Neuronal stem cell (in vitro differentiated cells): ENCODE measurements at regions not wholly inside any gene's neighbourhood (a gene's known extent, or its start where the extent isn't known, plus 50 kb on each side); places are given as distances from the start of the nearest gene placed in this dataset.

Experiments used
- DNase-seq: peaks from one replicate; pipeline ENCODE4 v3.0.0-alpha.2; 2013; ENCODE audit warnings: low spot score
- H2AFZ ChIP-seq: one replicate; pipeline ENCODE4 v1.6.1; 2013; ENCODE audit warnings: mild to moderate bottlenecking, low read length, inconsistent platforms
- H2AK5ac ChIP-seq: 2 replicates; pipeline ENCODE4 v1.6.1; 2013; ENCODE audit warnings: low read depth, mild to moderate bottlenecking, inconsistent platforms, low read length, moderate library complexity, mixed read lengths
- H2BK120ac ChIP-seq: 2 replicates; pipeline ENCODE4 v1.6.1; 2013; ENCODE audit warnings: low read depth, mild to moderate bottlenecking, inconsistent platforms, low read length, moderate library complexity, mixed read lengths
- H2BK12ac ChIP-seq: one replicate; pipeline ENCODE4 v1.6.1; 2013; ENCODE audit warnings: low read length, inconsistent platforms
- H2BK15ac ChIP-seq: 2 replicates; pipeline ENCODE4 v1.6.1; 2013; ENCODE audit warnings: mild to moderate bottlenecking, low read length, inconsistent platforms, mixed read lengths
- H2BK5ac ChIP-seq: one replicate; pipeline ENCODE4 v1.6.1; 2013; ENCODE audit warnings: inconsistent platforms, mild to moderate bottlenecking, low read length, moderate library complexity
- H3K14ac ChIP-seq: one replicate; pipeline ENCODE4 v1.6.1; 2013; ENCODE audit warnings: low read length, inconsistent platforms
- H3K18ac ChIP-seq: 2 replicates; pipeline ENCODE4 v1.6.1; 2013; ENCODE audit warnings: low read length, inconsistent platforms
- H3K23ac ChIP-seq: 2 replicates; pipeline ENCODE4 v1.6.1; 2013; ENCODE audit warnings: low read depth, mild to moderate bottlenecking, mixed read lengths, low read length, inconsistent platforms; ENCODE audit not compliant: poor library complexity
- H3K27ac ChIP-seq: replicated peaks from 3 replicates; pipeline ENCODE4 v1.5.1; 2013; ENCODE audit warnings: low read length, inconsistent platforms
- H3K27me3 ChIP-seq, 3 experiments: 2 replicates each; pipeline ENCODE4 v1.6.1; 2013; ENCODE audit warnings: low read length in 3 of 3, mild to moderate bottlenecking in 2 of 3, inconsistent platforms in 1 of 3, low read depth in 1 of 3, mixed read lengths in 1 of 3, moderate library complexity in 1 of 3; ENCODE audit not compliant: control insufficient read depth in 3 of 3, insufficient read depth in 3 of 3
- H3K36me3 ChIP-seq, 2 donors: replicated peaks in 1 of 2; 2 replicates each; pipeline ENCODE4 v1.6.1; 2013; ENCODE audit warnings: low read length in 2 of 2; ENCODE audit not compliant: control insufficient read depth in 2 of 2, insufficient read depth in 2 of 2
- H3K4ac ChIP-seq: 2 replicates; pipeline ENCODE4 v1.6.1; 2013; ENCODE audit warnings: inconsistent platforms, mild to moderate bottlenecking, low read length, moderate library complexity
- H3K4me1 ChIP-seq, 2 donors: 1 replicate in 1 of 2; 2 replicates in 1 of 2; pipeline ENCODE4 v1.6.1; 2013; ENCODE audit warnings: low read length in 2 of 2, low read depth in 1 of 2; ENCODE audit not compliant: control insufficient read depth in 2 of 2, insufficient read depth in 1 of 2
- H3K4me2 ChIP-seq: one replicate; pipeline ENCODE4 v1.6.1; 2013; ENCODE audit warnings: mild to moderate bottlenecking, low read length, inconsistent platforms; ENCODE audit not compliant: insufficient read depth, poor library complexity, severe bottlenecking
- H3K4me3 ChIP-seq, 2 donors: 2 replicates each; pipeline ENCODE4 v1.5.1; 2013; ENCODE audit warnings: low read length in 2 of 2, mild to moderate bottlenecking in 2 of 2, inconsistent platforms in 1 of 2, moderate library complexity in 1 of 2
- H3K79me1 ChIP-seq: one replicate; pipeline ENCODE4 v1.6.1; 2013; ENCODE audit warnings: low read depth, mild to moderate bottlenecking, inconsistent platforms, low read length, moderate library complexity
- H3K9ac ChIP-seq: one replicate; pipeline ENCODE4 v1.6.1; 2013; ENCODE audit warnings: mild to moderate bottlenecking, low read depth, low read length, inconsistent platforms; ENCODE audit not compliant: poor library complexity
- H3K9me3 ChIP-seq, 2 donors: replicated peaks in 1 of 2; 2 replicates each; pipeline versions ENCODE3 to v1.6.1; 2013; ENCODE audit warnings: low read length in 2 of 2, mild to moderate bottlenecking in 2 of 2, inconsistent platforms in 1 of 2, low read depth in 1 of 2, mixed read lengths in 1 of 2, moderate library complexity in 1 of 2; ENCODE audit not compliant: control insufficient read depth in 2 of 2, insufficient read depth in 1 of 2
- H4K8ac ChIP-seq: one replicate; pipeline ENCODE4 v1.6.1; 2013; ENCODE audit warnings: low read depth, mild to moderate bottlenecking, inconsistent platforms, low read length, moderate library complexity
- H4K91ac ChIP-seq: one replicate; pipeline ENCODE4 v1.6.1; 2013; ENCODE audit warnings: low read length, low read depth, mild to moderate bottlenecking, inconsistent platforms; ENCODE audit not compliant: poor library complexity
- WGBS, 2 donors: extraction: QIAGEN DNeasy Blood & Tissue Kit; methylation state at CpG; one replicate each; pipeline ENCODE4 v1.1.7; 2013; ENCODE audit warnings: missing lambda C conversion rate in 2 of 2, mixed read lengths in 1 of 2; ENCODE audit not compliant: insufficient read length in 2 of 2, insufficient replicate concordance in 1 of 2; ENCODE audit errors: extremely low coverage in 2 of 2; 5-methylcytosine and 5-hydroxymethylcytosine counted together

GRCh38 chr2:215737477-215737876, 275.9 kb downstream of the MREG start:
- no peaks in the 10 kb centered on the region for H3K27me3 ChIP-seq
- no peak overlapping the region for H4K91ac ChIP-seq
- no peaks in the 10 kb centered on the region for H3K9me3 ChIP-seq
- H2BK5ac ChIP-seq, result no peak overlapping the region
- H2BK15ac ChIP-seq, result no peak overlapping the region
- no CpG with 5 or more reads among the region's 3 CpGs for WGBS, 2 donors
- DNase-seq, result no peak
- H2AFZ ChIP-seq, result peak overlapping the region; percentile 23
- no peak overlapping the region for H3K14ac ChIP-seq
- H3K4me2 ChIP-seq, result no peak overlapping the region
- no peak overlapping the region for H3K23ac ChIP-seq
- no peak overlapping the region for H3K4me3 ChIP-seq
- H3K9ac ChIP-seq, result no peak overlapping the region
- H3K27ac ChIP-seq, result no peak overlapping the region
- no peak overlapping the region for H2BK12ac ChIP-seq
- no peaks in the 10 kb centered on the region for H3K36me3 ChIP-seq
- no peak overlapping the region for H2BK120ac ChIP-seq
- no peak overlapping the region for H3K4ac ChIP-seq
- H2AK5ac ChIP-seq, result no peak overlapping the region
- H3K79me1 ChIP-seq, result no peaks in the 10 kb centered on the region
- no peak overlapping the region for H3K18ac ChIP-seq
- no peak overlapping the region for H4K8ac ChIP-seq
- no peaks in the 10 kb centered on the region for H3K4me1 ChIP-seq

DNA sequence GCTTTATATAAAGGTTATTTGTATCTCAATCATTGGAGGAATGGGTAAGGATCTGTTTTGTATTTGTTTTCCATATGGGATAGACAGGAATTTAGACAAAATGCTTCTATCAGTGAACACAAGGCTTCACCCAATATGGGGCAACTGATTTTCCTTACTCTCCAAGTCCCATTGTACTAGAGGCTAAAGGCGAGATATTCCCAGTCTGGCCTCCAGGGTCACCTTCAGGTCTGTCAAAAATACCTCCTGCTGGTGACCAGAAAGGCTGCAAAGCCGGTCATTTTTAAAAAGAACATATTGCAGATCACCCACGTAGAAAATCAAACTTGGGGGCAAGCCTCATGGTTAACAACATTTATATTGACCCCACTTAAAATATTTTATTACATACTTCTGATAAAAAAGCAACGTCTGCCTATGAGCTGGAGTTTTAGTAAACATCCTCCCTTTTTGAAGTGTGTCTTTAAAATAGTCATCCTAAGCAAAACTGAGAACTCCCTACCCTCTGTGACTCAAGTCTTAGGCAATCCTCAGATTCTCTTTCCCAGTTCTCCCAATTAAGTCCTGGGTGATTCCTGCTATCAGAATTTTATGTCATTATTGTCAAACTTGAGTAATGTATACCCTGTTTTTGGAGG, 276.6 kb downstream of the MREG start:
- no peak overlapping the region for H2BK120ac ChIP-seq
- DNase-seq, result no peak
- no peak overlapping the region for H3K18ac ChIP-seq
- H2BK5ac ChIP-seq, result no peak overlapping the region
- no peak overlapping the region for H2AFZ ChIP-seq
- no peak overlapping the region for H3K23ac ChIP-seq
- H2BK15ac ChIP-seq, result no peak overlapping the region
- no peak overlapping the region for H3K14ac ChIP-seq
- no peak overlapping the region for H4K91ac ChIP-seq
- H3K4me1 ChIP-seq, result no peaks in the 10 kb centered on the region
- H3K9me3 ChIP-seq, result no peaks in the 10 kb centered on the region
- H3K79me1 ChIP-seq, result no peaks in the 10 kb centered on the region
- WGBS, 2 donors, result no CpG with 5 or more reads among the region's 4 CpGs
- no peak overlapping the region for H3K4me3 ChIP-seq
- no peaks in the 10 kb centered on the region for H3K27me3 ChIP-seq
- H3K36me3 ChIP-seq, result no peaks in the 10 kb centered on the region
- H4K8ac ChIP-seq, result no peak overlapping the region
- H2BK12ac ChIP-seq, result no peak overlapping the region
- H3K27ac ChIP-seq, result no peak overlapping the region
- no peak overlapping the region for H3K4ac ChIP-seq
- no peak overlapping the region for H3K4me2 ChIP-seq
- H3K9ac ChIP-seq, result no peak overlapping the region
- H2AK5ac ChIP-seq, result no peak overlapping the region

- no CpG with 5 or more reads among the region's 5 CpGs for WGBS, 2 donors
- H2BK12ac ChIP-seq, result peak overlapping the region; percentile 41
- H3K79me1 ChIP-seq, result no peaks in the 10 kb centered on the region
Observed at GRCh38 chr2:215731108-215731658, 282.2 kb downstream of the MREG start.

GRCh38 chr2:215729985-215730620, 283.2 kb downstream of the MREG start:
- no peaks in the 10 kb centered on the region for H3K36me3 ChIP-seq
- H2BK120ac ChIP-seq, result no peak overlapping the region
- no peak overlapping the region for H3K4ac ChIP-seq
- no peak overlapping the region for H4K91ac ChIP-seq
- no peak overlapping the region for H3K14ac ChIP-seq
- no peak for DNase-seq
- H3K9ac ChIP-seq, result no peak overlapping the region
- no peak overlapping the region for H2AFZ ChIP-seq
- no peak overlapping the region for H3K23ac ChIP-seq
- H3K79me1 ChIP-seq, result no peaks in the 10 kb centered on the region
- no peak overlapping the region for H4K8ac ChIP-seq
- no peak overlapping the region for H3K18ac ChIP-seq
- no peak overlapping the region for H2BK5ac ChIP-seq
- H2BK12ac ChIP-seq, result no peak overlapping the region
- H3K27ac ChIP-seq, result no peak overlapping the region
- no peaks in the 10 kb centered on the region for H3K4me1 ChIP-seq
- no peak overlapping the region for H3K4me2 ChIP-seq
- H3K27me3 ChIP-seq, result no peaks in the 10 kb centered on the region
- H2AK5ac ChIP-seq, result no peak overlapping the region
- H3K9me3 ChIP-seq, result no peaks in the 10 kb centered on the region
- H2BK15ac ChIP-seq, result no peak overlapping the region
- WGBS, 2 donors, result no CpG with 5 or more reads among the region's 5 CpGs
- H3K4me3 ChIP-seq, result no peak overlapping the region

More at GRCh38 chr2:215731108-215731658, 282.2 kb downstream of the MREG start:
- peak overlapping the region; percentile 72 for H4K91ac ChIP-seq
- no peak overlapping the region for H3K27ac ChIP-seq
- H3K14ac ChIP-seq, result peak overlapping the region; percentile 56
- no peak for DNase-seq
- H2AK5ac ChIP-seq, result no peak overlapping the region
- H2BK120ac ChIP-seq, result no peak overlapping the region
- H3K4me3 ChIP-seq, result no peak overlapping the region
- H3K36me3 ChIP-seq, result no peaks in the 10 kb centered on the region
- H2BK5ac ChIP-seq, result no peak overlapping the region
- no peak overlapping the region for H3K4ac ChIP-seq
- H3K23ac ChIP-seq, result no peak overlapping the region
- no peak overlapping the region for H3K4me2 ChIP-seq
- H3K9me3 ChIP-seq, result no peaks in the 10 kb centered on the region
- peak overlapping the region; percentile 50 for H3K9ac ChIP-seq
- no peak overlapping the region for H3K18ac ChIP-seq
- no peak overlapping the region for H2BK15ac ChIP-seq
- no peaks in the 10 kb centered on the region for H3K27me3 ChIP-seq
- H3K4me1 ChIP-seq, result no peaks in the 10 kb centered on the region
- H2AFZ ChIP-seq, result no peak overlapping the region
- no peak overlapping the region for H4K8ac ChIP-seq
